Activated CD8-positive, alpha-beta memory T cell treated with anti-CD3 and anti-CD28 coated beads, Interleukin-2, amount 10 ng/mL, durations not matched to agents 7 days and 5 days (primary cell): ENCODE measurements at regions not wholly inside any gene's neighbourhood (a gene's known extent, or its start where the extent isn't known, plus 50 kb on each side); places are given as distances from the start of the nearest gene placed in this dataset.

ENCODE experiments used
- ATAC-seq: fragments of 150-1000 bp; cut with Tn5 transposase; one replicate; pipeline ENCODE4 v1.10.0; 2021; ENCODE audit warnings: moderate library complexity
- CTCF ChIA-PET: fragments of 350-600 bp; sonication (Branson Sonifier 250); formaldehyde crosslinking; loops from one replicate; lab custom pipeline; 2021; ENCODE audit warnings: antibody characterized with exemption; lab: Charles Lee
- DNase-seq: peaks from one replicate; pipeline ENCODE4 v3.0.0-alpha.2; 2020
- H3K27ac Mint-ChIP-seq: one replicate; pipeline ENCODE4 v1.8.0; 2021; ENCODE audit warnings: mild to moderate bottlenecking, mixed read lengths
- H3K27me3 Mint-ChIP-seq: one replicate; pipeline ENCODE4 v1.8.0; 2021; ENCODE audit warnings: mixed read lengths
- H3K36me3 Mint-ChIP-seq: one replicate; pipeline ENCODE4 v1.8.0; 2021; ENCODE audit warnings: mild to moderate bottlenecking, mixed read lengths
- H3K4me1 Mint-ChIP-seq: one replicate; pipeline ENCODE4 v1.8.0; 2021; ENCODE audit warnings: mixed read lengths
- H3K4me3 Mint-ChIP-seq: one replicate; pipeline ENCODE4 v1.8.0; 2021; ENCODE audit warnings: mild to moderate bottlenecking, moderate library complexity, mixed read lengths
- H3K9me3 Mint-ChIP-seq: one replicate; pipeline ENCODE4 v1.8.0; 2022; ENCODE audit warnings: low read depth, mixed read lengths

DNA sequence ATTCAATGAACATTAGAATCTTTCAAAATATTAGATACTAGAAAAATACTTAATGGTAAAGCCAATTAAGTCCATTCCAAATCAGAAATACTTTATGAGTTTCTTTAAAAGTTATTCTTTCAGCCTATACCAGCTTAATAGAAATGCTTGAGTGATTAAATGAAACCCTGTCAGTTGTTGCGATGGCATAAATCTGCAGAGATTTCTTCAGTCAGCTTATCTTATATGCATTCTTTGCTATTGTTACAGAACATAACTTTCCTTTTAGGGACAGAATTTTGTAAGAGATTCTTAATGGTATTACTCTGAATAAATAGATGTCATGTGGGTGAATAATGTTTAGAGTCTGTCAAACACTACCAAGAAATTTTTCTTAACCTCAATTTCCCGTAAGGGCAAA is 325.0 kb upstream of the HAND2 start:
- Mint-ChIP-seq H3K4me1 (no peaks in the 10 kb centered on the region), H3K27ac (no peak overlapping the region), H3K9me3 (no peaks in the 10 kb centered on the region), H3K4me3 (no peak overlapping the region), H3K27me3 (no peaks in the 10 kb centered on the region), H3K36me3 (no peaks in the 10 kb centered on the region)
- ATAC-seq (no peak), DNase-seq (no peak)
- CTCF ChIA-PET = no interaction called here

DNA sequence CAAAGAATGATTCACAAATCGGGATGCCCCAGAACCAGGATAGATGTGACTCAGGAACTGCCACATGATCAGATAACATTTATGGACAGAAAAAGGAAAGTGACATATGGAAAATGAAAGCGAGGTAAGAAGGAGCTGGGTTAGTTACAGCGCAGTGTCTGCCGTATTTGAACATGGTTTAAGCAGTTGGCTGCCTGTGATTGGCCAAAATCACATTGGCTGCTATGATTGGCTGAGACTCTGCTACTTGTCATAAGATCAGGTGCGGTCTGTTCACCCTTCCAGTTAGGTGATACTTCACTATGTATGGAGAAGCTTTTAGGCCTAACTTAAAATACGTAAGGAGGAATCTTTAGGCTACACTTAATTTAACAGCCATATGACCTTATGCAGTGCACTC is 322.7 kb upstream of the HAND2 start:
- no peaks in the 10 kb centered on the region for H3K4me1 Mint-ChIP-seq

GRCh38 chr4:173845580-173845979 is 315.6 kb upstream of the HAND2 start:
- Mint-ChIP-seq H3K4me1 (no peaks in the 10 kb centered on the region), H3K36me3 (no peaks in the 10 kb centered on the region), H3K9me3 (no peaks in the 10 kb centered on the region), H3K27ac (no peak overlapping the region), H3K27me3 (no peaks in the 10 kb centered on the region), H3K4me3 (no peak overlapping the region)
- CTCF ChIA-PET = no interaction called here
- ATAC-seq (no peak), DNase-seq (no peak)

More for the DNA sequence above, 322.7 kb upstream of the HAND2 start:
- no peak overlapping the region for H3K27ac Mint-ChIP-seq
- no peaks in the 10 kb centered on the region for H3K9me3 Mint-ChIP-seq
- CTCF ChIA-PET = no interaction called here
- DNase-seq (no peak), ATAC-seq (no peak)
- H3K4me3 Mint-ChIP-seq = no peak overlapping the region
- H3K27me3 Mint-ChIP-seq = no peaks in the 10 kb centered on the region
- no peaks in the 10 kb centered on the region for H3K36me3 Mint-ChIP-seq

GRCh38 chr4:173839865-173840264 is 309.8 kb upstream of the HAND2 start:
- no peak overlapping the region for H3K4me3 Mint-ChIP-seq
- CTCF ChIA-PET = no interaction called here

GRCh38 chr4:173837517-173837916 is 307.5 kb upstream of the HAND2 start:
- DNase-seq = no peak
- no peaks in the 10 kb centered on the region for H3K9me3 Mint-ChIP-seq
- H3K27ac Mint-ChIP-seq = no peak overlapping the region
- no peaks in the 10 kb centered on the region for H3K4me1 Mint-ChIP-seq
- H3K4me3 Mint-ChIP-seq = no peak overlapping the region
- CTCF ChIA-PET = no interaction called here
- ATAC-seq = no peak
- H3K36me3 Mint-ChIP-seq = no peaks in the 10 kb centered on the region
- no peaks in the 10 kb centered on the region for H3K27me3 Mint-ChIP-seq

More at GRCh38 chr4:173839865-173840264, 309.8 kb upstream of the HAND2 start:
- Mint-ChIP-seq H3K4me1 (no peaks in the 10 kb centered on the region), H3K27me3 (no peaks in the 10 kb centered on the region), H3K36me3 (no peaks in the 10 kb centered on the region), H3K9me3 (no peaks in the 10 kb centered on the region), H3K27ac (no peak overlapping the region)
- ATAC-seq (no peak), DNase-seq (no peak)

- H3K27ac Mint-ChIP-seq = no peak overlapping the region
- no peaks in the 10 kb centered on the region for H3K36me3 Mint-ChIP-seq
- CTCF ChIA-PET = no interaction called here
- H3K4me3 Mint-ChIP-seq = no peak overlapping the region
- no peaks in the 10 kb centered on the region for H3K9me3 Mint-ChIP-seq
- H3K27me3 Mint-ChIP-seq = no peaks in the 10 kb centered on the region
- no peaks in the 10 kb centered on the region for H3K4me1 Mint-ChIP-seq
- DNase-seq (no peak), ATAC-seq (no peak)
Measured at GRCh38 chr4:173835903-173836302, 305.9 kb upstream of the HAND2 start.

- Mint-ChIP-seq H3K4me1 (no peaks in the 10 kb centered on the region), H3K9me3 (peaks cover 2% of the 10 kb centered on the region), H3K27me3 (no peaks in the 10 kb centered on the region), H3K36me3 (no peaks in the 10 kb centered on the region), H3K27ac (no peak overlapping the region), H3K4me3 (no peak overlapping the region)
- DNase-seq (no peak), ATAC-seq (no peak)
- CTCF ChIA-PET = no interaction called here
Measured at GRCh38 chr4:173834151-173834550, 304.1 kb upstream of the HAND2 start.

GRCh38 chr4:173829565-173829964 is 299.5 kb upstream of the HAND2 start:
- Mint-ChIP-seq H3K4me1 (no peaks in the 10 kb centered on the region), H3K27ac (no peak overlapping the region), H3K4me3 (no peak overlapping the region), H3K9me3 (peaks cover 2% of the 10 kb centered on the region), H3K36me3 (no peaks in the 10 kb centered on the region), H3K27me3 (no peaks in the 10 kb centered on the region)
- ATAC-seq (no peak), DNase-seq (no peak)
- CTCF ChIA-PET = no interaction called here

- no peak for DNase-seq
- H3K36me3 Mint-ChIP-seq = no peaks in the 10 kb centered on the region
- no peak for ATAC-seq
- CTCF ChIA-PET = no interaction called here
- peaks cover 2% of the 10 kb centered on the region for H3K9me3 Mint-ChIP-seq
- no peak overlapping the region for H3K27ac Mint-ChIP-seq
- H3K4me3 Mint-ChIP-seq = no peak overlapping the region
- no peaks in the 10 kb centered on the region for H3K4me1 Mint-ChIP-seq
- no peaks in the 10 kb centered on the region for H3K27me3 Mint-ChIP-seq
Measured at GRCh38 chr4:173827707-173828106, 297.7 kb upstream of the HAND2 start.

GRCh38 chr4:173821876-173822275 is 291.8 kb upstream of the HAND2 start:
- no peak for ATAC-seq
- no peaks in the 10 kb centered on the region for H3K27me3 Mint-ChIP-seq

GRCh38 chr4:173821036-173821435 is 291.0 kb upstream of the HAND2 start:
- Mint-ChIP-seq H3K27me3 (no peaks in the 10 kb centered on the region), H3K9me3 (no peaks in the 10 kb centered on the region), H3K27ac (no peak overlapping the region), H3K4me3 (no peak overlapping the region), H3K4me1 (no peaks in the 10 kb centered on the region), H3K36me3 (no peaks in the 10 kb centered on the region)
- DNase-seq (no peak), ATAC-seq (no peak)
- CTCF ChIA-PET = no interaction called here

More at GRCh38 chr4:173821876-173822275, 291.8 kb upstream of the HAND2 start:
- no peaks in the 10 kb centered on the region for H3K9me3 Mint-ChIP-seq
- no peak overlapping the region for H3K4me3 Mint-ChIP-seq
- no peaks in the 10 kb centered on the region for H3K4me1 Mint-ChIP-seq
- no peak overlapping the region for H3K27ac Mint-ChIP-seq
- CTCF ChIA-PET = no interaction called here
- no peaks in the 10 kb centered on the region for H3K36me3 Mint-ChIP-seq
- no peak for DNase-seq

GRCh38 chr4:173807347-173807746 is 277.3 kb upstream of the HAND2 start:
- ATAC-seq (no peak), DNase-seq (no peak)
- CTCF ChIA-PET = no interaction called here
- Mint-ChIP-seq H3K9me3 (no peaks in the 10 kb centered on the region), H3K27me3 (no peaks in the 10 kb centered on the region), H3K27ac (no peak overlapping the region), H3K4me1 (no peaks in the 10 kb centered on the region), H3K4me3 (no peak overlapping the region), H3K36me3 (no peaks in the 10 kb centered on the region)

GRCh38 chr4:173805884-173806283 is 275.9 kb upstream of the HAND2 start:
- H3K27me3 Mint-ChIP-seq = no peaks in the 10 kb centered on the region
- no peak for DNase-seq
- CTCF ChIA-PET = no interaction called here
- H3K9me3 Mint-ChIP-seq = peaks cover 3% of the 10 kb centered on the region
- no peak for ATAC-seq
- no peak overlapping the region for H3K4me3 Mint-ChIP-seq
- H3K4me1 Mint-ChIP-seq = no peaks in the 10 kb centered on the region
- H3K27ac Mint-ChIP-seq = no peak overlapping the region
- H3K36me3 Mint-ChIP-seq = no peaks in the 10 kb centered on the region

GRCh38 chr4:173802662-173803022 is 272.6 kb upstream of the HAND2 start:
- DNase-seq (no peak), ATAC-seq (no peak)
- no peaks in the 10 kb centered on the region for H3K4me1 Mint-ChIP-seq
- peaks cover 3% of the 10 kb centered on the region for H3K9me3 Mint-ChIP-seq
- H3K36me3 Mint-ChIP-seq = no peaks in the 10 kb centered on the region
- no peak overlapping the region for H3K27ac Mint-ChIP-seq
- H3K27me3 Mint-ChIP-seq = no peaks in the 10 kb centered on the region
- no peak overlapping the region for H3K4me3 Mint-ChIP-seq
- CTCF ChIA-PET = no interaction called here
